ENCODE measurements at regions not wholly inside any gene's neighbourhood (a gene's known extent, or its start where the extent isn't known, plus 50 kb on each side); places are given as distances from the start of the nearest gene placed in this dataset.

DNA sequence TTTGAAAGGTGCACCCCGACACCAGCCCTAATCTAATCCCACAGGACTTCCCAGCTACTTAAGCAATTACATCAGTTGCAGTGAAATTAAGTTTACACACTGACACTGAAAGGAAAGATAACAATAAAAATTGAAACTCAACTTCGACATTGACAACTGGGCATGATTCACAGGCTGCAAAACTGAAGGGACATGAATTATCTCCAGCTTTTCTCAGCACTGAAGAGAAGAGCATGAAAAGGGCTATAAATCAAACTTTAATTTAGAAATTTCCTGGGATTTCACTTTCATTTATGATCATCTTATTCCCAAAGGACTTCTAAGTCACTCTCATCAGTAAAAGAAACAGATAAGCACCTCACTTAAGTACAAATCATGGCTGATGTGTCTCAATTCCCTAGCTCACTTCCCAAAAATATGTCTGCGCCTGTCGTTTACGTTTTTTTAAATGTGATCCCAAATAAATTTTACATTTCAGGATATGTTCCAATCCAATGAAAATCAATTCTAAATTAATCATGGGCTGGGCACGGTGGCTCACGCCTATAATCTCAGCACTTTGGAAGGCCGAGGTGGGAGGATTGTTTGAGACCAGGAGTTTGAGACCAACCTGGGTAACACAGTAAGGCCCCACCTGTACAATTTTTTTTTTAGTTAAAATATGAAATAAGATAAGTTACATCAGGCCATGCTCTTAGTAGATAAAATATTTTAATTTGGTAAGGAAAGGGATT, 134.4 kb upstream of the TBL1X start:
- TF ChIP-seq POLR2AphosphoS5 (IDR thresholded peaks at IDR 0.05) (no peak), POLR2A (IDR thresholded peaks at IDR 0.05) (no peak)
- TF ChIP-seq, protein P1, sequence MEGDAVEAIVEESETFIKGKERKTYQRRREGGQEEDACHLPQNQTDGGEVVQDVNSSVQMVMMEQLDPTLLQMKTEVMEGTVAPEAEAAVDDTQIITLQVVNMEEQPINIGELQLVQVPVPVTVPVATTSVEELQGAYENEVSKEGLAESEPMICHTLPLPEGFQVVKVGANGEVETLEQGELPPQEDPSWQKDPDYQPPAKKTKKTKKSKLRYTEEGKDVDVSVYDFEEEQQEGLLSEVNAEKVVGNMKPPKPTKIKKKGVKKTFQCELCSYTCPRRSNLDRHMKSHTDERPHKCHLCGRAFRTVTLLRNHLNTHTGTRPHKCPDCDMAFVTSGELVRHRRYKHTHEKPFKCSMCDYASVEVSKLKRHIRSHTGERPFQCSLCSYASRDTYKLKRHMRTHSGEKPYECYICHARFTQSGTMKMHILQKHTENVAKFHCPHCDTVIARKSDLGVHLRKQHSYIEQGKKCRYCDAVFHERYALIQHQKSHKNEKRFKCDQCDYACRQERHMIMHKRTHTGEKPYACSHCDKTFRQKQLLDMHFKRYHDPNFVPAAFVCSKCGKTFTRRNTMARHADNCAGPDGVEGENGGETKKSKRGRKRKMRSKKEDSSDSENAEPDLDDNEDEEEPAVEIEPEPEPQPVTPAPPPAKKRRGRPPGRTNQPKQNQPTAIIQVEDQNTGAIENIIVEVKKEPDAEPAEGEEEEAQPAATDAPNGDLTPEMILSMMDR (IDR thresholded peaks at IDR 0.05) = no peak
